ENCODE measurements at regions not wholly inside any gene's neighbourhood (a gene's known extent, or its start where the extent isn't known, plus 50 kb on each side); places are given as distances from the start of the nearest gene placed in this dataset.
"Not testable (repeated sequence)": the region's sequence is repeated elsewhere in the genome, so short reads cannot be mapped to it uniquely, and the experiment has no call there.

- DNase-seq (ENCODE audit: low read depth in 1 of 2, low spot score in 1 of 2): no peak
Observed at GRCh38 chr6:112971651-112972050, 624.5 kb downstream of the RFPL4B start.

GRCh38 chr6:112974931-112975330, 627.8 kb downstream of the RFPL4B start:
- not testable (repeated sequence) for DNase-seq (ENCODE audit: low read depth in 1 of 2, low spot score in 1 of 2)

- DNase-seq (ENCODE audit: low read depth in 1 of 2, low spot score in 1 of 2): not testable (repeated sequence)
Observed at GRCh38 chr6:112976579-112976978, 629.4 kb downstream of the RFPL4B start.

GRCh38 chr6:112979830-112980229, 632.7 kb downstream of the RFPL4B start:
- DNase-seq (ENCODE audit: low read depth in 1 of 2, low spot score in 1 of 2): no peak

GRCh38 chr6:112980676-112981075, 633.5 kb downstream of the RFPL4B start:
- no peak for DNase-seq (ENCODE audit: low read depth in 1 of 2, low spot score in 1 of 2)

DNA sequence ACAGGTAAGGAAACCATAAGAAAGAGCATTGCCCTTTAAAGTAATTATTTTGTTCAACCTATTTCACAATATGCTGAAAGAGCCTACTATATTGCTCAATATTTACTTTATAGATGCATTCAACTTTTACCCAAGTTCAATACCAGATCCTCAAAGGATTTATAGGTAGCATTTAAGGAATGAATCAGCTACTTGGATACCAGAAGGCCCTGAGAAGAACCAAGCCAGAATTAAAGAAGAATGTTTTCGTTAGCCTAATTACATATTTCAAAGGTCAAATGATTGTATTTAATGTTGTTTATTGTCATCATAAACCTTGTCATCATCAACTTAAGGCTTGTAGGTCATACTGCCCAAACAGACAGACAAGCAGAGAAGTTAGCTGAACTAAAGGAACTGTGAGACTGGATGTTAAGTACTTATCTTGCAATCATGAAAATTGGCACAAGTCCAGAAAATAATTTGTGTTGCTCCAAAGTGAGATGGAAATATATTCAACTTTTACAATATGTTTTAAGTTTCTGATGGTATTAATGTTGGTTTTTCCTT, 636.7 kb downstream of the RFPL4B start:
- no peak for DNase-seq (ENCODE audit: low read depth in 1 of 2, low spot score in 1 of 2)

- DNase-seq (ENCODE audit: low read depth in 1 of 2, low spot score in 1 of 2): no peak
Observed at GRCh38 chr6:112984899-112985298, 637.8 kb downstream of the RFPL4B start.

DNA sequence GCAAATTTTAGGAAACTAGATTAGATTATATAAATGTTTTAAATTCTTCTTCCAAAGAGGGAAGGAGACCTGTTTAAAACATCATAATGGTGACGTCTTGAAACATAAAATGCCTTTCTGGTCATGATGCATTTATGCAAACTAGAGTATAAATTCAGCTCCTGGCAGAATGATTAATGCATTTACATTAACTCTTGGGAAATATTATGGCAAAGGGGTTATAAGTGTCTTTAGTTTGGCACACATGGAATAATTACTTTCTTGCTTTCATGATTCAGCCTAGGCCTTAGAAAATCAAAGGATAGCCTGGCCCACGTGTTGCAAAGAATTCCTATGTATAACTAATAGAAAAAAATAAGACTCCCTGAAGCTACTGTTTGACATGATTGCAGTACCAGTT, 639.2 kb downstream of the RFPL4B start:
- DNase-seq (ENCODE audit: low read depth in 1 of 2, low spot score in 1 of 2): no peak

- no peak for DNase-seq (ENCODE audit: low read depth in 1 of 2, low spot score in 1 of 2)
Observed at GRCh38 chr6:112988748-112989147, 641.6 kb downstream of the RFPL4B start.

DNA sequence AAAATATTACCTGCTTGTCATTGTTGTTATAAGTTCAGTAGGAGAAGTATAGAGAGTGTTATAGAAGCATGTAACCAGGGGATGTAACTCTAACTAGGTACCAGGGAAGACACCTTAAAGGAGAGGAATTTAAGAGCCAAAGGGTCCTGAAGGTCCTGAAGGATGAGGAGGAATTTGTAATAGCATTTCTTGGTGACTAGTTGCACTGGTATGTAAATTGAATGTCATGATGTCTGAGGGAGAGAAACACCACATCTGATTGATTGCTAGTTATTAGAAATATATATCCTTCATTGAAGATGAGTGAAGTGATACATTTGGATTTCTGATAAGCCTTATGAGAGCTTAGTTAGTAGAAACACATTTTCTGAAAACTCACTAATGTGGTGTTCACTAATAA, 643.8 kb downstream of the RFPL4B start:
- no peak for DNase-seq (ENCODE audit: low read depth in 1 of 2, low spot score in 1 of 2)

- DNase-seq (ENCODE audit: low read depth in 1 of 2, low spot score in 1 of 2): no peak
Observed at GRCh38 chr6:112991912-112992311, 644.8 kb downstream of the RFPL4B start.

DNA sequence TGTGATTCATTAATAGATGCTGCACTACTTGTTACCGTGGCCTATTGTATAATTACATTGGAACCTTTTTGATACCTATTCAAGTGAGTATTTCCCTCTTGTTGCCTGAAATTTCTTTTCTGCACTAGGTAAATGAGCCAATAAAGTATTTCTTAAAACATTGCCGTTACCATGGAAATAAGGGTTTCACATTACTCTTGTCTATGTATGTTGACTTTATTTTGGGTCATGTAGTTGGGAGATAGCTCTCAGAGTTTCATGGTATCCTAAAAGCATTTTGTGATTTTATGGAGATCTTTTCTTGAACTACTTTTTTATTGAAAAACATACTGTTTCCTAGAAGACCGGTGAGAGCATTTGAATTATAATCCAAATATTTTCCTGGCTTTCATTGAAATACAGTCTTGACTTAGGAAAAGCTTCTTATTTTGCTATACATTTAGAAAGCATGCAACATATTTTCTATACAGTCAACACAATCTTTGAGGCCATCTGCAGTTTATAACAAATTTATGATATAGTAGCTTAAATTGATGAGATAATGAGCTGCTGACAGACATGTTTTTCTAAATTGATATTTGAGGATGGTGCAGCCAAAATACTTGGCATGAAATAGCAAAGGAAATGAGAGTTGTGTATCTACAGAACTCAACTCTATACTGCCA, 650.4 kb downstream of the RFPL4B start:
- no peak for DNase-seq (ENCODE audit: low read depth in 1 of 2, low spot score in 1 of 2)

GRCh38 chr6:113004054-113004453, 656.9 kb downstream of the RFPL4B start:
- DNase-seq (ENCODE audit: low read depth in 1 of 2, low spot score in 1 of 2): no peak

DNA sequence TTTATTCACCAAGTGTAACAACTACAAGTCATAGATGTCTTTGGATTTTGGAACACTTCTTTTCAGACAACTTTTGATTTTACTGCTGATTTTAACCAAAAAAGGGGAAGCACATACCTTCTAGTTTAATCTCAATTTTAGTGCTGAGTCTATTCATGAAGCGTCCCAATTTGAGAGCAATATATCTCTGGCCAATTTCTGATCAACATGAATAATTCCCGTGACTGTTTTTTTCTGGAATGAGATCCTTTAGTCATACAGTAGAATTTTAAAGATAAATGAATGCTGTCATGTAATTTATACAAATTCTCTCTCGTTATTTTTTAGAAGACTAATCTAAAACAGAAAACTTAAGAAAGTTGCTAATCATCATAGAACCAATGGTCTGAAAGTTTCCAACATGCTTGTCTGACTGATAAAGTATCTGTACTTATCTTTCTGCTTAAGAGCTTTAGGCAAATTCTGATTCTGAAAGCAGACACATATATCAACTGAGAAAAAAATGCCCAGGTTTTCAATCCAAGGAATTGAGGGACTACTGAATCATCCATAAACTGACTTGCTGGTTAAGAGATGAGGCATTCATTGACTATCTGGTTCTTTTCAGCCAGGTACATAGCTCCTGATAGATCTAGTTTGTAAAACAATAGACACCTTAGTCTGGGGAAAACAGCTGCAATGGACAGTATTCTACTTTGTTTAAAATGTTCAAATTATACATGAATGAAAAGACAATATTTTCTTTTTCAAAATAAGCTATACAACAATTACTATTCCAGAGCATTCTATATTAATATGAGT, 657.5 kb downstream of the RFPL4B start:
- no peak for DNase-seq (ENCODE audit: low read depth in 1 of 2, low spot score in 1 of 2)

DNA sequence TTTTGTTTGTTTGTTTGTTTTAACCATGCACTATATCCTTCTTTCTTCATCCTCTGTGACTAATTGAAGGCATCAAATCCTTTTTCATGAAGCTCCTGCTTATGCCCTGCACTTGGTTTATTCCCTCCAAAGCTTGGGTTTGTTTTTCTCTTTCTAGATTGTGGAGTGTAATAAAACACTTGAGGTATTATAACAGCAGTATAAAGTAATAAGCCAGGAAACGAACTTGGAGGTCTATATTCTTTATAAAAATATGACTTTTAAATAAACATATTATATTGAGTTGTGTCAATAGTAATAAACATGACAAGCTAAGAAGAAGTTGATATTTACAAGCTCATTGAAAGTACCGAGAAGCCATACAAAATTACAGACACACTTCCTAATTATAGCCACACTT, 659.4 kb downstream of the RFPL4B start:
- no peak for DNase-seq (ENCODE audit: low read depth in 1 of 2, low spot score in 1 of 2)

DNA sequence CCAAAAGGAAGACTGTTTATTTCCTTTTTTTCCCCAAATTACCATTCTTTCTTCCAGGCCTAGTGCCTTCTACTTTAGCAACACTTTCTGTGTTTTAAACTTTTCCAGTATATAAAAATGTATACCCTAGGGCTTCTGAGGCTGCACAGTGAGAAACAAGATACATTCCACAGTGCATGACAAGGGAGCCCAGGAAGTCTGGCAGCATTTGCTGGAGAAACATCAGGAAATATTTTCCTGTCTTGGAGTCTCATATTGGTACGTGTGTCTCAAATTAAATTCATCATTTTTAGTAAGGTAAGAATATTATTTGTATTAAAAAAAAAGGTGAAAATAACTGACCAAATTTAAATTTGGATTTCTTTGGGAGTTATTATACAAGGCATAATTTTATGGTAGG, 662.6 kb downstream of the RFPL4B start:
- no peak for DNase-seq (ENCODE audit: low read depth in 1 of 2, low spot score in 1 of 2)

GRCh38 chr6:113010196-113010989, 663.3 kb downstream of the RFPL4B start:
- no peak for DNase-seq (ENCODE audit: low read depth in 1 of 2, low spot score in 1 of 2)

DNA sequence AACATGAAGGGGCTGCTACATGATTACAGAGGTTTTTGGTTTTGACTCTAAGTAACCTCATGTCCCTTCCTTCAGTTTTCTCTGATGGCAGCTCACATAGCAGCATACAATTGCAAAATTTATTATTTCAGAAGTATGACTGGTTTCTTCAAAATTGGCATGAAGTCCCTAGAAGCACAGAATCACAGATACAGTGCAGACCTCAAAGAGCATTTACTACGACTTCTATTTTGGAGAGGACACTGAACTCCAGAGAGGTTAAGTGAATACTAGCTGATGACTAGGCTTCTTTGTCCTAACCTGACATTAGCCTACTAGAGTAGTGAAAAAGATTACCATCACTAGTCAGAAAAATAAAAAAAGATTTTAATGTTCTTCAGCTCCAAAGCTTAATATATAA, 664.3 kb downstream of the RFPL4B start:
- no peak for DNase-seq (ENCODE audit: low read depth in 1 of 2, low spot score in 1 of 2)

DNA sequence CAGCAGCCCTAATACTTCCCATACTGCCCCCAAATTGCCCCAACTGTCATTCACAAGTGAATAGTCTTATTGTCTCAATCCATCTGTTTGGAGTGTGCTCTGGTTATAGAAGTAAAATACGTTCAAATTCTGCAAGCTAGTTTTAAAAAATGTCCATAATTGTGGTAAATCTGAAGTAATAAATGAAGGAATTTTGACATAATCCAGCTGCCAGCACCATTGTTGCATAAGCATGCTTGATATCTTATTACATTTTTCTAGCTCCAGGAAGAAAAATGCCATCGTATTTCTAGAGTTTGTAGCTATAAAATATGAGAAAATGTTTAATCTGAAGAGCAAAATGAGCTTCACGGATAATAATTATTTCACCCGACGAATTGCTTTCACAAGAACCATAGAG, 664.7 kb downstream of the RFPL4B start:
- DNase-seq (ENCODE audit: low read depth in 1 of 2, low spot score in 1 of 2): no peak

DNA sequence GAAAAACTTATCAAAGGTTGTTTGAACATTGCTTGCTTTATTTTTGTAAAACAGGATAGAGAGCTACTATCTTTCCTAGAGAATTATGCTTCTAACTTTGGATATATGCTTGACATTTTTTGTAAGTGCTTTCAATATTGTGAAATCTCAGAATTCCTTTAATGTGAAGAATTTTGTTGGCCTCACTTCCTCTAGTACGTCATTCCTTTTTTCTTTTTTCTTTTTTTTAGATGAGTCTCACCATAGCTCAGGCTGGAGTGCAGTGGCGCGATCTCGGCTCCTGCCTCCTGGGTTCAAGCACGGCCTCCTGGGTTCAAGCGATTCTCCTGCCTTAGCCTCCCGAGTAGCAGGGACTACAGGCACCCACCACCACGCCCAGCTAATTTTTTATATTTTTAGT, 668.1 kb downstream of the RFPL4B start:
- no peak for DNase-seq (ENCODE audit: low read depth in 1 of 2, low spot score in 1 of 2)

GRCh38 chr6:113017353-113017752, 670.2 kb downstream of the RFPL4B start:
- no peak for DNase-seq (ENCODE audit: low read depth in 1 of 2, low spot score in 1 of 2)
